ENCODE measurements at regions not wholly inside any gene's neighbourhood (a gene's known extent, or its start where the extent isn't known, plus 50 kb on each side); places are given as distances from the start of the nearest gene placed in this dataset.

DNA sequence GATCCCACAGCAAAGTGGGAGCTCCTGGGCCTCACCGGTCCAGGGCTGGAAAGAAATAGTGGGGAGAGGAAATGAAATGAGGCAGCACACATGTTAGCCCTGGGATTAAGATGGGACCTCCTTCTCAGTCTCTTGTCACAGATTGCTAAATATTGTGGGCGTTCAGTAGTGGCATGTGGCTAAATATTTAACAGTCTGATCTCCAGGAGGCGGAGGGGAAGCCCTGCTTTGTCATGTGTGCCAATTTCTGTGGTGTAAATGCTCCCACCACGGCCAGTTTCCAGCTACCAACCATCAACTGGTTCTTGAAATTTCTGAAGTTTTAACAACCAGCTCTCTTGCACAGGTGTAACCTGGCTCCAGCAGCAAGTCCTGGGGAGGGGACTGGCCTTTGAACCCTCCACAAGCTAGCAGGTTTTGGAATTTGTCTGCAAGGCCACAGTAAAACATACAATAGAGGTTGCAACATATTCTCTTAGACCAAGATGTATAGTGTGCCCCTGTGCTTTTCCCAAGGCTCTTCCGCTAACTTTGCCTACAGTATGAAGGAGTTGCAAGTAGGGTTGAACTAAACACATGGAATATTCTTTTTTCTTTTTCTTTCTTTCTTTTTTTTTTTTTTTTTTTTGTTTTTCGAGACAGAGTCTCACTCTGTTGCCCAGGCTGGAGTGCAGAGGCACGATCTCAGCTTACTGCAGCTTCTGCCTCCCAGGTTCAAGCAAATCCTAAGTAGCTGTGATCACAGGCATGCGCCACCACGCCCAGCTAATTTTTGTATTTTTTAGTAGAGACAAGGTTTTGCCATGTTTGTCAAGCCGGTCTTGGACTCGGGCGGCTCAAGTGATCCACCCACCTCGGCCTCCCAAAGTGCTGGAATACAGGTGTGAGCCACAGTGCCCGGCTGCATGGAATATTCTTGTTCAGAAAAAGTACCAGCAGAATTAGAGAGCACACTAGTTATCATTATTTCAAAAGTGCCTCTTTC, 103.1 kb upstream of the PCBD1 start:
- TF ChIP-seq TAF1 (IDR thresholded peaks at IDR 0.05; ENCODE audit: borderline replicate concordance, insufficient read depth, low read length) = no peak
- no peak for TF ChIP-seq POLR2AphosphoS5 (IDR thresholded peaks at IDR 0.05; ENCODE audit: low read depth, low read length)
- TF ChIP-seq SIN3A (IDR thresholded peaks at IDR 0.05; ENCODE audit: borderline replicate concordance, insufficient read depth, low read length) = no peak
- no peak for TF ChIP-seq FOXP2 (optimal IDR thresholded peaks at IDR 0.05; ENCODE audit: borderline replicate concordance, extremely low read depth, extremely low read length, insufficient read depth)

Data from PFSK-1 (cell line).